Cardiac muscle cell (in vitro differentiated cells and primary cell): ENCODE measurements at regions not wholly inside any gene's neighbourhood (a gene's known extent, or its start where the extent isn't known, plus 50 kb on each side); places are given as distances from the start of the nearest gene placed in this dataset.

Experiments
- DNase-seq, 2 donors: peaks; one replicate each; pipeline versions ENCODE4 v3.0.0 to v3.0.0-alpha.2; 2010 to 2017; ENCODE audit warnings: low read depth in 1 of 2, low spot score in 1 of 2
- H3K27ac ChIP-seq: fragments of 200-600 bp; sonication (generic); 2 replicates; pipeline ENCODE4 v1.5.1; 2016
- H3K27me3 ChIP-seq: fragments of 200-600 bp; sonication (generic); 2 replicates; pipeline ENCODE4 v1.6.0; 2016; ENCODE audit warnings: control low read depth
- H3K36me3 ChIP-seq: fragments of 200-600 bp; sonication (generic); 2 replicates; pipeline ENCODE4 v1.5.1; 2016; ENCODE audit warnings: control low read depth
- H3K4me1 ChIP-seq: fragments of 200-600 bp; sonication (generic); 2 replicates; pipeline ENCODE4 v1.8.1; 2017; ENCODE audit warnings: low read depth, mild to moderate bottlenecking, mixed run types
- H3K4me3 ChIP-seq: fragments of 200-600 bp; sonication (generic); 2 replicates; pipeline ENCODE4 v1.5.1; 2016; ENCODE audit warnings: mild to moderate bottlenecking
- H3K9me3 ChIP-seq: fragments of 200-600 bp; sonication (generic); 2 replicates; pipeline ENCODE4 v1.5.1; 2017; ENCODE audit warnings: low read depth, mild to moderate bottlenecking, control low read depth
- TF ChIP-seq, protein P1 (sequence below): IDR thresholded peaks from 2 replicates; pipeline ENCODE4 v1.5.1; 2012; ENCODE audit warnings: low read depth, mild to moderate bottlenecking, low read length

DNA sequence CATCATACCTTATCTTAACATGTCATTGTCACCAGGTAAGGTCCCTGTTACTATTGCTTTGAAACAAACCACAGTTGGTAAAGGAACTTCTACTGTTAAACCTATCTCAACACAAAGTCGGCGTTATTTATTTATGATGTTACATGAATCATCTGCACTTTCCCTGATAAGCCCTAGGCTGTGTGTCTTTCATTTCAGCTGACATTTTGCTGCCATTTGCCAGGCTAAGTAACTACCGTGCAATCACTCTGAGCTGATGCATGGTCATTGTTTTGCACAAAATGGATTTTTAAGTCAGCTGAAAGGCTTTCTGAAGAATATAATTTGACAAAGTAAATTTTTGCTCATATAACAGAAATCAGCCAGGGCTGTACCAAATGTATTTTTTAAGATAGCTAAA is 546.5 kb downstream of the ZNF608 start:
- no peaks in the 10 kb centered on the region for H3K36me3 ChIP-seq
- H3K4me3 ChIP-seq = no peak overlapping the region
- H3K9me3 ChIP-seq = no peaks in the 10 kb centered on the region
- DNase-seq = no peak
- H3K27me3 ChIP-seq = no peaks in the 10 kb centered on the region
- TF ChIP-seq, protein P1, sequence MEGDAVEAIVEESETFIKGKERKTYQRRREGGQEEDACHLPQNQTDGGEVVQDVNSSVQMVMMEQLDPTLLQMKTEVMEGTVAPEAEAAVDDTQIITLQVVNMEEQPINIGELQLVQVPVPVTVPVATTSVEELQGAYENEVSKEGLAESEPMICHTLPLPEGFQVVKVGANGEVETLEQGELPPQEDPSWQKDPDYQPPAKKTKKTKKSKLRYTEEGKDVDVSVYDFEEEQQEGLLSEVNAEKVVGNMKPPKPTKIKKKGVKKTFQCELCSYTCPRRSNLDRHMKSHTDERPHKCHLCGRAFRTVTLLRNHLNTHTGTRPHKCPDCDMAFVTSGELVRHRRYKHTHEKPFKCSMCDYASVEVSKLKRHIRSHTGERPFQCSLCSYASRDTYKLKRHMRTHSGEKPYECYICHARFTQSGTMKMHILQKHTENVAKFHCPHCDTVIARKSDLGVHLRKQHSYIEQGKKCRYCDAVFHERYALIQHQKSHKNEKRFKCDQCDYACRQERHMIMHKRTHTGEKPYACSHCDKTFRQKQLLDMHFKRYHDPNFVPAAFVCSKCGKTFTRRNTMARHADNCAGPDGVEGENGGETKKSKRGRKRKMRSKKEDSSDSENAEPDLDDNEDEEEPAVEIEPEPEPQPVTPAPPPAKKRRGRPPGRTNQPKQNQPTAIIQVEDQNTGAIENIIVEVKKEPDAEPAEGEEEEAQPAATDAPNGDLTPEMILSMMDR = no peak
- peaks cover 15% of the 10 kb centered on the region for H3K4me1 ChIP-seq
- H3K27ac ChIP-seq = no peak overlapping the region

DNA sequence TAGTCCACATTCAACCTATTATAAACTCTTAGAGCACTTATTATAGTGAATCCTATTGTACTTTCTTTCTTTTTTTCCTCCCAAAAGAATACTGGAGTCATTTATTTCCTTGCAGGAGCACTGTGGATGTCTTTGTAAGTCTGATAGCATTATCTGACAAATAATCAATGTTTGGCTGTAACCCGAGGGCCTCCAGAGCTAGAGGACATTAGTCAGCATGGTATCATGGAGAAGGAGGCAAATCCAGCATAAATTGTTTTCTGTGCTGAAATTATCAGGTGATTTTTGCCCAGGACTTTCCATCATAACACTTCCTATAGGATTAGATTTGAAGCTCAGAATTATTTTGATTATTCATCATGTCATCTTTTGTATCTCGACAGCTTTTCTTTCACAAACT is 551.0 kb downstream of the ZNF608 start:
- Histone ChIP-seq H3K9me3 (no peaks in the 10 kb centered on the region), H3K27ac (no peak overlapping the region), H3K27me3 (no peaks in the 10 kb centered on the region), H3K4me1 (peaks cover 15% of the 10 kb centered on the region), H3K36me3 (no peaks in the 10 kb centered on the region), H3K4me3 (no peak overlapping the region)
- DNase-seq = no peak
- TF ChIP-seq, protein P1 = no peak

DNA sequence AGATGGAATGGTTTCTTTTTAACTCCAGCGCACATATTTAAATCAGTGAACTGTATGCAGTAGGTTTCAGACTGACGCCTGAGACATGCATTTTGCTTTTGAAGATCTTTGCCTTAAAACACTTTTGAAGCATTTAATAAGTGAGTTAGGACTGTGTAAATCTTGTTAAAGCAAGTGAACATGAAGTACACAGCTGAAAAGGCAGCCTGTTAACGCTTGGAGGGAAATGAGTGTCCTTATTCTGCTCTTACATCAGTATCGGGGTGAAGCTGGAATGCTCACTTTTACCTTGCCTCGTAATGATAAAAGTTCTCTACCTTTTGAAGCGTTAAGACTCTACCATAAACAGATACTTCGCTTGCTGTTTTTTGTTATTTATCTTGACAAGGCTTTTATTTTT is 552.2 kb downstream of the ZNF608 start:
- no peak for DNase-seq
- Histone ChIP-seq H3K4me3 (no peak overlapping the region), H3K27me3 (no peaks in the 10 kb centered on the region), H3K9me3 (no peaks in the 10 kb centered on the region), H3K4me1 (peaks cover 15% of the 10 kb centered on the region), H3K27ac (no peak overlapping the region), H3K36me3 (no peaks in the 10 kb centered on the region)
- TF ChIP-seq, protein P1 = no peak

DNA sequence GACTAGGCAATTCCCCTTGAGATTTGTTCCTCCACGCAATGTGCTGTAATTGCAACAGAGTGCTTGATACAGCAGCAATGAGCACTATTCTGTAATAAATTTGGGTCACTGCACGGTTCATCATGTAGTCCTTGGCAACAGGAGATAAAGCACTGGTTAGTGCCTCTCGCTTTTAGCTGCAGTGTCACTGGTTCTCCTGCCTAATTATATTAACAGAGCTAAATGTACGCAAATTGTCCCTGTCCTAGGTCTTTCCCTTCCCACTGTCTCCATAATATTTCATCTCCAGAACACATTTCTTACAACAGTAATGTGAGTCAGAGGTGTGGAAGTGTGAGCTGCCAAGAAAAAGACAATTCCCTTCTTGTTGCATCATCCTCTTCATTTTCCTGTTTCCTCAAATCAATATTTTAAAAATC is 553.1 kb downstream of the ZNF608 start:
- H3K27me3 ChIP-seq = no peaks in the 10 kb centered on the region
- H3K27ac ChIP-seq = no peak overlapping the region
- H3K9me3 ChIP-seq = no peaks in the 10 kb centered on the region
- no peaks in the 10 kb centered on the region for H3K36me3 ChIP-seq
- H3K4me1 ChIP-seq = peaks cover 15% of the 10 kb centered on the region
- no peak overlapping the region for H3K4me3 ChIP-seq
- TF ChIP-seq, protein P1 = no peak
- DNase-seq = peak in 1 of 2 donors; percentile 77

DNA sequence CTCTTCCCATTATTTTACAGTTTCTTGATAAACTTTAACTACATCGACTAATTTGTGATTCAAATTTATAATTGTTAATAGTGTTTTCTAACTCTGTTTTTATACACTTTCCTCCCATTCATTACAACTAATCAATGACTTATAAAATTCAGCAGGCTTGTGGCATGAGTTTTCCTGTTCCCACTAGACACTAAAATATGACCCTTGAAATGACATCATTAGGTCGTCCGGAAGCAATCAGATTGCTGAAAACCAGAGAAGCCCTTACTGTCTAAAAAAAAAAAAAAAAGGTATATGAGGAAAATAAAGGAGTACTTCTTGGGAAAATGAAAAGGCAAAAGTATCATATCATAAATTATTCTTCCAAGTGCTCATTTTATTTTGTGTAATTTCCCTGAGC is 553.7 kb downstream of the ZNF608 start:
- no peak overlapping the region for H3K4me3 ChIP-seq
- no peaks in the 10 kb centered on the region for H3K9me3 ChIP-seq
- H3K4me1 ChIP-seq = peaks cover 15% of the 10 kb centered on the region
- no peaks in the 10 kb centered on the region for H3K27me3 ChIP-seq
- DNase-seq = no peak
- TF ChIP-seq, protein P1 = no peak
- no peaks in the 10 kb centered on the region for H3K36me3 ChIP-seq
- H3K27ac ChIP-seq = no peak overlapping the region

DNA sequence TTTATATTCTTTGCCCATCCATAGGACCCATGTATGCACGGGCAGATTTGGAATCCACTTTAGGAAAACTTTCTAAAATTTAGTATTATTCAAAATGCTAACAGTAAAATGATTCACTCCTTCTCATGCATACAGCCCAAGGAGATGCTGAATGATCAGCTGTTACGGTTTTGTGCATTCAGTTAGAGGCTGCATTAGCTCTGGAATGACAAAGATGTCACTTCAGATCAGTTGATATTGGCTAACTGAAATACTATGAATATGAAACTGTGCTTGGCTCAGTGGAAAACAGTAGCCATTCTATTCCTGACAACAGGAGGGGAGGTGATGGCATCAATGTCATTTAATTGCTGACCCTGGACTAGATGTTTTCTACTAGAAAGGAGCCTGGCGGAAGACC is 560.7 kb downstream of the ZNF608 start:
- TF ChIP-seq, protein P1 = no peak
- H3K27ac ChIP-seq = no peak overlapping the region

More for the DNA sequence above, 560.7 kb downstream of the ZNF608 start:
- H3K4me1 ChIP-seq = no peaks in the 10 kb centered on the region
- no peak for DNase-seq
- H3K4me3 ChIP-seq = no peak overlapping the region
- no peaks in the 10 kb centered on the region for H3K27me3 ChIP-seq
- H3K9me3 ChIP-seq = no peaks in the 10 kb centered on the region
- H3K36me3 ChIP-seq = no peaks in the 10 kb centered on the region
